Activated CD8-positive, alpha-beta memory T cell treated with anti-CD3 and anti-CD28 coated beads, Interleukin-2, amount 50 U/mL, for 4 hours (primary cell): ENCODE measurements at regions not wholly inside any gene's neighbourhood (a gene's known extent, or its start where the extent isn't known, plus 50 kb on each side); places are given as distances from the start of the nearest gene placed in this dataset.

Experiments used
- DNase-seq: peaks from one replicate; pipeline ENCODE4 v3.0.0-alpha.2; 2020

GRCh38 chr22:49026494-49027367 is 800.9 kb downstream of the BRD1 start:
- no peak for DNase-seq

- DNase-seq, result no peak
Measured at GRCh38 chr22:49025791-49026493, 801.7 kb downstream of the BRD1 start.

GRCh38 chr22:49024775-49025440 is 802.8 kb downstream of the BRD1 start:
- DNase-seq, result no peak

GRCh38 chr22:49023879-49024774 is 803.5 kb downstream of the BRD1 start:
- DNase-seq, result no peak

- no peak for DNase-seq
Measured at GRCh38 chr22:49023161-49023878, 804.4 kb downstream of the BRD1 start.

- no peak for DNase-seq
Measured at GRCh38 chr22:49022816-49023160, 804.9 kb downstream of the BRD1 start.

- DNase-seq, result no peak
Measured at GRCh38 chr22:49021926-49022815, 805.5 kb downstream of the BRD1 start.

GRCh38 chr22:49021131-49021925 is 806.3 kb downstream of the BRD1 start:
- no peak for DNase-seq

GRCh38 chr22:49019737-49020713 is 807.6 kb downstream of the BRD1 start:
- no peak for DNase-seq

- DNase-seq, result no peak
Measured at GRCh38 chr22:49018601-49019000, 809.1 kb downstream of the BRD1 start.

- no peak for DNase-seq
Measured at GRCh38 chr22:49017482-49018329, 810.0 kb downstream of the BRD1 start.

- no peak for DNase-seq
Measured at GRCh38 chr22:49016909-49017481, 810.7 kb downstream of the BRD1 start.

- no peak for DNase-seq
Measured at GRCh38 chr22:49015993-49016908, 811.4 kb downstream of the BRD1 start.

- DNase-seq, result no peak
Measured at GRCh38 chr22:49015459-49015858, 812.2 kb downstream of the BRD1 start.

- DNase-seq, result no peak
Measured at GRCh38 chr22:49014227-49015201, 813.2 kb downstream of the BRD1 start.
